HUES64 (cell line): ENCODE measurements at regions not wholly inside any gene's neighbourhood (a gene's known extent, or its start where the extent isn't known, plus 50 kb on each side); places are given as distances from the start of the nearest gene placed in this dataset.
"Not testable (repeated sequence)": the region's sequence is repeated elsewhere in the genome, so short reads cannot be mapped to it uniquely, and the experiment has no call there.

Experiments used
- H3K27ac ChIP-seq: 2 replicates; pipeline ENCODE4 v1.7.0; 2013; ENCODE audit warnings: low read depth, low read length, inconsistent platforms
- H3K27me3 ChIP-seq: 2 replicates; pipeline ENCODE4 v1.6.1; 2013; ENCODE audit warnings: mild to moderate bottlenecking, low read length; ENCODE audit not compliant: insufficient read depth
- H3K36me3 ChIP-seq: 2 replicates; pipeline ENCODE4 v1.6.1; 2013; ENCODE audit warnings: mild to moderate bottlenecking, low read length; ENCODE audit not compliant: insufficient read depth
- H3K4me1 ChIP-seq: 2 replicates; pipeline ENCODE4 v1.6.1; 2013; ENCODE audit warnings: mild to moderate bottlenecking, low read length, moderate library complexity; ENCODE audit not compliant: insufficient read depth
- H3K4me3 ChIP-seq: 2 replicates; pipeline ENCODE4 v1.5.1; 2013; ENCODE audit warnings: mild to moderate bottlenecking, low read length, moderate library complexity
- H3K9ac ChIP-seq: 2 replicates; pipeline ENCODE4 v1.6.1; 2013; ENCODE audit warnings: mild to moderate bottlenecking, low read depth, low read length
- H3K9me3 ChIP-seq: 2 replicates; pipeline ENCODE4 v1.6.1; 2013; ENCODE audit warnings: low read depth, low read length; ENCODE audit not compliant: insufficient read depth
- WGBS: fragments of 150-250, 120-280 bp; methylation state at CpG from one replicate; pipeline ENCODE4 v1.1.7; 2013; ENCODE audit warnings: missing lambda C conversion rate; 5-methylcytosine and 5-hydroxymethylcytosine counted together

DNA sequence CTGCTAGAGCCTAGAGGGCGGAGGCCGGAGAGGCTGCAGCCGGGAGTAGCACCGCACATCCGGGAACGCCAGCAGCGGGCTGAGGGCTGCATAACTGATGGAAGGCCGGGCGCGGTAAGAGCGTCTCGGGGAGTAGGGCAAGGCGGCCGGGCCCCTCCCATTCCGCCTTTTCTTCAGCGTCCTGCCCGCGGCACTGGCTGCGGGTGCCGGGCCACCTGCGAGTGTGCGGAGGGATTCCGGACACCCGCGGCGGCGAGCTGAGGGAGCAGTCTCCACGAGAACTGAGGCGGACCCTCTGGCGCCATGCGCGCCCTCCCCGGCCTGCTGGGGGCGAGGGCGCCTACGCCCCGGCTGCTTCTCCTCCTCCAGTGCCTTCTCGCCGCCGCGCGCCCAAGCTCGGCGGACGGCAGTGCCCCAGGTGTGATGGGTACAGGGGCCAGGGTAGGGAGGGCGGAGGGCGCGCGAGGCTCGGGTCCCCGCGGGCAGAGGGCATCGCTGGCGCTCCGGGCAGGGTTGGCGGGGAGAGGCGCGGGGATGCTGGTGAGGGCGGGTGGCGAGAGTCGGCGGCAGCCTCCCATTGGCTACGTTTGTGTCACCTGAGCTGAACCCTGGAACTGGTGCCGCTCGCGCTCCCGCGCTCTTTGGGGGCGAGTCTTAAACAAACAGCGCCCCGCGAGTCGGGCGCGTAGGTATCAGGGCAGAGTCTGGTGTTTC, 334.4 kb downstream of the SRGAP2C start:
- Histone ChIP-seq H3K36me3 (no peaks in the 10 kb centered on the region), H3K9me3 (no peaks in the 10 kb centered on the region), H3K27ac (peak overlapping the region; percentile 26; the same call in 1 of the 2 replicates), H3K4me1 (peaks cover 8% of the 10 kb centered on the region; the same call in 1 of the 2 replicates), H3K9ac (peak overlapping the region; percentile 85), H3K4me3 (peak overlapping the region; percentile 71), H3K27me3 (peaks cover 7% of the 10 kb centered on the region; the same call in 1 of the 2 replicates)
- 1% methylated on average over 75 of the region's 75 CpGs for WGBS

DNA sequence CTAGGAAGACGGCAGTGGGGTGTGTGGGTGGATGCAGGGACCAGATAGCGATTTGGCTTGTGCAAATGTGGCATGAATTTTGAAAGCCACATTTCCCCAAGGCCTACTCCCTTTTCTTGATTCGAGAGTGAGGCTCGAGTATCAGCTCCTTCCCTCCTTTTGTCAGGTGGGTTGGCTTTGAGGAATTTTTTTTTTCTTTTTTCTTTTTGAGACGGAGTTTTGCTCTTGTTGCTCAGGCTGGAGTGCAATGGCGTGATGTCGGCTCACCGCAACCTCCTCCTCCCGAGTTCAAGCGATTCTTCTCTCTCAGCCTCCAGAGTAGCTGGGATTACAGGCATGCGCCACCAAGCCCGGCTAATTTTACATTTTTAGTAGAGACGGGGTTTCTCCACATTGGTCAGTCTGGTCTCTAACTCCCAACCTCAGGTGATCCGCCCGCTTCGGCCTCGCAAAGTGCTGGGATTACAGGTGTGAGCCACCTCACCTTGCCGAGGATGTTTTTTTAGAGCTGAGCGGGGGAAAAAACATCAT, 335.0 kb downstream of the SRGAP2C start:
- Histone ChIP-seq H3K4me3 (peak overlapping the region; percentile 71), H3K9ac (peak overlapping the region; percentile 85)
- H3K27ac ChIP-seq, H3K27me3 ChIP-seq, H3K36me3 ChIP-seq, H3K9me3 ChIP-seq, H3K4me1 ChIP-seq: not testable (repeated sequence)
- WGBS: 70% methylated on average over 18 of the region's 19 CpGs

GRCh38 chr1:121522061-121522759, 337.4 kb downstream of the SRGAP2C start:
- Histone ChIP-seq H3K27me3 (peaks cover 7% of the 10 kb centered on the region; the same call in 1 of the 2 replicates), H3K4me1 (peaks cover 8% of the 10 kb centered on the region; the same call in 1 of the 2 replicates), H3K9ac (no peak overlapping the region), H3K9me3 (no peaks in the 10 kb centered on the region), H3K27ac (no peak overlapping the region), H3K4me3 (no peak overlapping the region), H3K36me3 (no peaks in the 10 kb centered on the region)
- 68% methylated on average over 4 of the region's 5 CpGs for WGBS

DNA sequence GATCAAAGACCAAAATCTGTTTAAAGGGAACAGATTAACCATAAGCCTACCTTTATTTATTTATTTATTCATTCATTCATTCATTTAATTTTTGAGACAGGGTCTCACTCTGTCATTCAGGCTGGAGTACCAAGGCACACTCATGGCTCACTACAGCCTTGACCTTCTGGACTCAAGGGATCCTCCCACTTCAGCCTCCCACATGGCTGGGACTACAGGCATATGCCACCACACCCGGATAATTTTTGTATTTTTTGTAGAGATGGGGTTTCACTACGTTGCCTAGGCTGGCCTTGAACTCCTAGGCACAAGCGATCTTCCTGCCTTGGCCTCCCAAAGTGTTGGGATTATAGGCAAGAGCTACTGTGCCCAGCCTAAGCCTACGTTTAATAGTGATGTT, 338.3 kb downstream of the SRGAP2C start:
- not testable (repeated sequence) for H3K4me1 ChIP-seq, H3K9me3 ChIP-seq
- WGBS: 90% methylated on average over 4 of the region's 4 CpGs

DNA sequence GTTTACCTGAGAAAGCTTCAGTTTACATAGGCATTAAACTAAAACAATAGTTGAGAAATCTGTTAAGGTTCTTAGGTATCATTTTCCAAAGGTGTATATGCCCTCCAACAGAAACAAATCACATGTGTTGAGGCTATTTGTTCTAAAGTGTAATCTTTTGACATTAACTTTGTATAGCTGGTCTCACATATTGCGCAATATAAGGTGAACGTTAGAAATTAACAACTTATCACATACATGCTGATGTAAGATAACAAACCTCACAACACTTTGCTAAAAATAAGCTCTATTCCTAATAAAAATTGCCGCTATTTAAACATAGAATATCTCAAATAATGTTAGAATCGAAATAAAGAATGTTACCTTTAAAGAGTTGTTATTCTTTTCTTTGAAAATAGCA, 340.6 kb downstream of the SRGAP2C start:
- H3K9me3 ChIP-seq: no peaks in the 10 kb centered on the region
- no peak overlapping the region for H3K9ac ChIP-seq
- no peak overlapping the region for H3K27ac ChIP-seq
- H3K27me3 ChIP-seq: peaks cover under 1% of the 10 kb centered on the region; the same call in 1 of the 2 replicates
- no peak overlapping the region for H3K4me3 ChIP-seq
- 84% methylated on average over 3 of the region's 4 CpGs for WGBS
- H3K36me3 ChIP-seq: no peaks in the 10 kb centered on the region
- H3K4me1 ChIP-seq: no peaks in the 10 kb centered on the region; the same call in 1 of the 2 replicates

More for the DNA sequence above, 338.3 kb downstream of the SRGAP2C start:
- not testable (repeated sequence) for H3K4me3 ChIP-seq, H3K27ac ChIP-seq, H3K9ac ChIP-seq, H3K27me3 ChIP-seq, H3K36me3 ChIP-seq

DNA sequence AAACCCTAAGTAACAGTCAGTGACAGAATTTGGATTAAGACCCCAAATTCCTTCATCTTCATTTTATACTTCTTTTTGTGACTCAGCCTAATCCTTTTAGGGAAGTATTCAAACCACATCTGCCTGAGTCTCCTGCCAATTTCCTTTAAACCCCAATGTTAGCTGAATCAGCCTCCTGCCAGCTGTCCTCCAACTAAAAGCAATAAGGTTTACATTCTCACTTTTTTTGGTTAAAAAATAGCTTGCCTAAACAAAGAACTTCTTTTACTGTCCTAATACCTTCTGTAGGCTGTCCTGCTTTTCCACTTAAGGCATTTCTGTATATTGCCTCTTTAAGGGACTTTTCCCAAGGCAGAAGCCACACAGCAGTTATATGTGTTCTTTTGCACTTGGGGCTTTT, 344.2 kb downstream of the SRGAP2C start:
- not testable (repeated sequence) for H3K9me3 ChIP-seq, H3K36me3 ChIP-seq, H3K27ac ChIP-seq, H3K4me3 ChIP-seq, H3K9ac ChIP-seq, H3K27me3 ChIP-seq, H3K4me1 ChIP-seq

GRCh38 chr1:121530026-121530425, 345.3 kb downstream of the SRGAP2C start:
- 93% methylated on average over 2 of the region's 2 CpGs for WGBS
- not testable (repeated sequence) for H3K27me3 ChIP-seq, H3K4me3 ChIP-seq, H3K4me1 ChIP-seq, H3K9ac ChIP-seq, H3K27ac ChIP-seq, H3K36me3 ChIP-seq, H3K9me3 ChIP-seq

DNA sequence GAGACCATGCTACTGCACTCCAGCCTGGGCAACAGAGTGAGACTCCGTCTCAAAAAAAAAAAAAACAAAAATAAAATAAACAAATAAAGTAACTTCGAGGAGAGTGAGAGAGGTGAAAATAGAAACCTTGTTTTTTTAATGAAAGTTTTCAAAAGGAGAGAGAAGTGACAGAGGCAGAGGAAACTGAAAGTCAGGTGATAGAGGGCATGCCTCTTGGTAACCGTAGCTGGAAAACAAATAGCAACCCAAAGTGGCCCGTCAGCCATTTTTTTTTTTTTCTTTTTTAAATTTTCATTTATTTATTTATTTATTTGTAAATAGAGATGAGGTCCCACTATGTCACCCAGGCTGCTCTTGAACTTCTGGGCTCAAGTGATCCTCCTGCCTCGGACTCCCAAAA, 347.0 kb downstream of the SRGAP2C start:
- H3K27me3 ChIP-seq, H3K4me1 ChIP-seq, H3K27ac ChIP-seq, H3K4me3 ChIP-seq, H3K36me3 ChIP-seq, H3K9ac ChIP-seq, H3K9me3 ChIP-seq: not testable (repeated sequence)
- WGBS: 91% methylated on average over 3 of the region's 5 CpGs

GRCh38 chr1:121538148-121538547, 353.4 kb downstream of the SRGAP2C start:
- WGBS: 78% methylated on average over 13 of the region's 14 CpGs
- H3K27me3 ChIP-seq, H3K27ac ChIP-seq, H3K9me3 ChIP-seq, H3K4me1 ChIP-seq, H3K36me3 ChIP-seq: not testable (repeated sequence)
- Histone ChIP-seq H3K9ac (peak overlapping the region; percentile 71; the same call in 1 of the 2 replicates), H3K4me3 (peak overlapping the region; percentile 49)

DNA sequence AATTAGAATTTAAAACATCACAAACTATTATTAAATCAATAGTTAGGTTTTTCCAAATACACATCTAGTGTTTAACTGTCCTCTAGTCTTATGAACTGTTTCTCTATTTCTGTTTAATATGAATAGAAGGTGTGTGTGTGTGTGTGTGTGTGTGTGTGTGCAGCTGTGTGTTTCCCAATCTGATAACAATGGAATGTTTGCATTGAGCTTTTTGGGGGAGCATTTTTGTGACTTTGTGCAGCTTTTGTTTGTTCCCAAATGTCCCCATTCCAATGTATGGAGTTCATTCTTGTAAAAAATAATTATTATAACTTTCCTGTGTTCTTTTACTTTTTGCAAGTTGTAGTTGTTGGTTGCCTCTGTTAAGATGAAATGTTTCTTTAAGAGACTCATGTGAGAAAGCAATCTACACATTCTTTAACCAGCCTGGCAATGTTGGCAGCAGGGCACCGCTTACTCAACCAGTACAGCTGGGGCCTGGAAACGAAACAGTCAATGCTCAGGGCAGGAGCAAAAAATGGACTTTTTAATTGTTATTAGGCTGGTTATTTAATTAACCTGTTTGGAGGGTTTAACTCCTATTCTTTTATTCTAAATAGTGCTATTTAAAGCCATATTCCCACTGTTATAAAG, 354.3 kb downstream of the SRGAP2C start:
- H3K27me3 ChIP-seq: no peaks in the 10 kb centered on the region
- H3K4me3 ChIP-seq: peak overlapping the region; percentile 49

GRCh38 chr1:121543988-121544387, 359.2 kb downstream of the SRGAP2C start:
- not testable (repeated sequence) for H3K4me3 ChIP-seq, H3K9ac ChIP-seq, H3K36me3 ChIP-seq, H3K27ac ChIP-seq, H3K4me1 ChIP-seq, H3K27me3 ChIP-seq, H3K9me3 ChIP-seq
- 100% methylated on average over 1 of the region's 4 CpGs for WGBS

More for the DNA sequence above, 354.3 kb downstream of the SRGAP2C start:
- H3K9ac ChIP-seq: no peak overlapping the region
- H3K9me3 ChIP-seq: no peaks in the 10 kb centered on the region
- H3K27ac ChIP-seq: no peak overlapping the region
- H3K4me1 ChIP-seq: peaks cover 3% of the 10 kb centered on the region; the same call in 1 of the 2 replicates
- no peaks in the 10 kb centered on the region for H3K36me3 ChIP-seq
- WGBS: 81% methylated on average over 2 of the region's 2 CpGs
